K562 (cell line): ENCODE measurements at regions not wholly inside any gene's neighbourhood (a gene's known extent, or its start where the extent isn't known, plus 50 kb on each side); places are given as distances from the start of the nearest gene placed in this dataset.

Experiments used
- ATAC-seq: fragments of 200-7000 bp; cut with Tn5 transposase; 3 replicates; pipeline ENCODE4 v1.9.1; 2020; ENCODE audit warnings: moderate library complexity
- BruUV-seq: library from RNA; stranded (reverse); fragments of 400-500 nt; replicated peaks from 2 replicates; lab custom pipeline; 2021; lab: Mats Ljungman, UMichigan
- CTCF ChIA-PET: fragments of 300-600 bp; formaldehyde crosslinking; extraction: SDS; loops from one replicate; lab custom pipeline; 2021; ENCODE audit warnings: low intra/inter-chr PET ratio; lab: Yijun Ruan, JAX
- POLR2A ChIA-PET: fragments of 300-600, 350-650 bp; sonication (Branson Sonifier 250); formaldehyde crosslinking; extraction: SDS; loops from one replicate; lab custom pipeline; 2021; ENCODE audit warnings: antibody characterized with exemption, inconsistent platforms; lab: Yijun Ruan, JAX
- DNase-seq, 4 experiments: peaks; one replicate each; pipeline versions ENCODE4 v3.0.0 to v3.0.0-alpha.2; 2011 to 2018; ENCODE audit warnings: low spot score in 3 of 4, mixed read lengths in 3 of 4; ENCODE audit errors: extremely low read depth in 1 of 4
- FAIRE-seq: peaks from 2 replicates; lab custom pipeline; 2011; peaks lifted over from hg19 to GRCh38; lab: Jason Lieb, UNC
- H2AFZ ChIP-seq: 2 replicates; pipeline ENCODE4 v1.6.0; 2011; ENCODE audit warnings: low read depth, low read length, control low read depth, inconsistent platforms
- H3K27ac ChIP-seq: fragments of 200-600 bp; 3 replicates; pipeline ENCODE4 v1.8.0; 2011; ENCODE audit warnings: low read depth, mild to moderate bottlenecking, control low read depth, inconsistent platforms, low read length, moderate library complexity, mixed read lengths; ENCODE audit errors: extremely low read depth
- H3K27me3 ChIP-seq, 2 experiments: fragments of 300-600 bp in 1 of 2; 2 replicates in 1 of 2; 3 replicates in 1 of 2; pipeline versions ENCODE4 v1.6.0 to v1.8.0; 2011; ENCODE audit warnings: inconsistent platforms in 2 of 2, low read length in 2 of 2, mild to moderate bottlenecking in 1 of 2, mixed read lengths in 1 of 2, moderate library complexity in 1 of 2; ENCODE audit not compliant: control insufficient read depth in 2 of 2, insufficient read depth in 2 of 2
- H3K36me3 ChIP-seq: fragments of 300-600 bp; 3 replicates; pipeline ENCODE4 v1.8.0; 2011; ENCODE audit warnings: mild to moderate bottlenecking, low read length, inconsistent platforms; ENCODE audit not compliant: control insufficient read depth, insufficient read depth
- H3K4me1 ChIP-seq, 2 experiments: fragments of 200-600 bp in 1 of 2; replicated peaks in 1 of 2; 2 replicates in 1 of 2; 3 replicates in 1 of 2; pipeline versions ENCODE4 v1.5.1 to v1.8.0; 2011; ENCODE audit warnings: inconsistent platforms in 2 of 2, low read length in 2 of 2, mild to moderate bottlenecking in 1 of 2, mixed read lengths in 1 of 2, moderate library complexity in 1 of 2; ENCODE audit not compliant: control insufficient read depth in 2 of 2, insufficient read depth in 2 of 2
- H3K4me2 ChIP-seq: 2 replicates; pipeline ENCODE4 v1.6.1; 2011; ENCODE audit warnings: low read length, control low read depth, inconsistent platforms, mixed read lengths; ENCODE audit not compliant: insufficient read depth
- H3K4me3 ChIP-seq: fragments of 200-600 bp; sonication (generic), shearing (Covaris generic); 2 replicates; pipeline ENCODE4 v1.5.1; 2016; ENCODE audit warnings: control low read depth, inconsistent platforms
- H3K79me2 ChIP-seq: fragments of 200-600 bp; 3 replicates; pipeline ENCODE4 v1.8.0; 2011; ENCODE audit warnings: low read length, inconsistent platforms; ENCODE audit not compliant: control insufficient read depth, insufficient read depth
- H3K9ac ChIP-seq, 2 experiments: 2 replicates each; pipeline versions ENCODE4 v1.6.0 to v1.6.1; 2011; ENCODE audit warnings: low read depth in 2 of 2, low read length in 2 of 2, control low read depth in 1 of 2, inconsistent platforms in 1 of 2, mild to moderate bottlenecking in 1 of 2, mixed read lengths in 1 of 2; ENCODE audit not compliant: insufficient read depth in 1 of 2
- H3K9me1 ChIP-seq: one replicate; pipeline ENCODE4 v1.6.0; 2011; ENCODE audit warnings: inconsistent platforms, mild to moderate bottlenecking, low read length, moderate library complexity; ENCODE audit not compliant: control insufficient read depth, insufficient read depth
- H3K9me3 ChIP-seq: replicated peaks from 2 replicates; pipeline ENCODE4 v1.5.1; 2011; ENCODE audit warnings: low read depth, low read length, inconsistent platforms; ENCODE audit not compliant: control insufficient read depth, insufficient read depth
- H4K20me1 ChIP-seq: replicated peaks from 2 replicates; pipeline ENCODE4 v1.6.1; 2011; ENCODE audit warnings: low read length, inconsistent platforms, mixed read lengths; ENCODE audit not compliant: control insufficient read depth, insufficient read depth
- BRD9 ChIP-seq: fragments of 450-650 bp; IDR thresholded peaks from 2 replicates; pipeline ENCODE4 v1.6.1; 2018; ENCODE audit warnings: low read depth; ENCODE audit not compliant: partially characterized antibody
- DPF2 ChIP-seq: fragments of 450-650 bp; IDR thresholded peaks from 2 replicates; pipeline ENCODE4 v1.6.1; 2016
- EHMT2 ChIP-seq: fragments of 450-650 bp; IDR thresholded peaks from 2 replicates; pipeline ENCODE4 v1.6.1; 2018; ENCODE audit warnings: antibody characterized with exemption
- FOXK1 ChIP-seq: sonication (generic); formaldehyde crosslinking; IDR thresholded peaks from 2 replicates; pipeline ENCODE4 v1.8.0; 2022; ENCODE audit warnings: missing genetic modification reagents, mild to moderate bottlenecking, borderline replicate concordance
- FOXP1 ChIP-seq: sonication (generic); formaldehyde crosslinking; IDR thresholded peaks from 2 replicates; pipeline ENCODE4 v1.8.0; 2022; ENCODE audit warnings: mild to moderate bottlenecking, missing genetic modification reagents
- GTF2F1 ChIP-seq: IDR thresholded peaks from 2 replicates; pipeline ENCODE4 v1.6.1; 2011; ENCODE audit warnings: low read depth, low read length, improper control_type of control experiment
- NEUROD1 ChIP-seq: fragments of 150-350 bp; IDR thresholded peaks from 2 replicates; pipeline ENCODE4 v1.6.1; 2014; ENCODE audit warnings: borderline replicate concordance, low read length, low read depth; ENCODE audit not compliant: partially characterized antibody
- PATZ1 ChIP-seq: fragments of 250-450 bp; sonication (Bioruptor Pico); IDR thresholded peaks from 2 replicates; pipeline ENCODE4 v1.5.0; 2020; ENCODE audit warnings: mild to moderate bottlenecking, borderline replicate concordance
- RBM14 ChIP-seq: fragments of 200-400 bp; formaldehyde crosslinking; IDR thresholded peaks from 2 replicates; pipeline ENCODE4 v1.6.1; 2018; ENCODE audit warnings: low read depth, mild to moderate bottlenecking, low read length, moderate library complexity, borderline replicate concordance; ENCODE audit not compliant: insufficient read depth
- RCOR1 ChIP-seq, 2 experiments: IDR thresholded peaks; 2 replicates each; pipeline ENCODE4 v1.6.1; 2012; ENCODE audit warnings: low read depth in 2 of 2, low read length in 2 of 2, borderline replicate concordance in 1 of 2, improper control_type of control experiment in 1 of 2
- SP2 ChIP-seq: IDR thresholded peaks from 2 replicates; pipeline ENCODE4 v1.6.1; 2011; ENCODE audit warnings: mild to moderate bottlenecking, low read depth, low read length, moderate library complexity; ENCODE audit not compliant: poor library complexity, severe bottlenecking; ENCODE audit errors: extremely low read depth
- TAF15 ChIP-seq: fragments of 200-400 bp; formaldehyde crosslinking; IDR thresholded peaks from 2 replicates; pipeline ENCODE4 v1.6.1; 2017; ENCODE audit warnings: mild to moderate bottlenecking, low read depth, low read length, moderate library complexity
- XRCC4 ChIP-seq: IDR thresholded peaks from one replicate; pipeline ENCODE4 v1.6.1; 2011; ENCODE audit not compliant: insufficient read depth, insufficient read length; ENCODE audit errors: extremely low read depth
- ZSCAN32 ChIP-seq: fragments of 450-650 bp; formaldehyde crosslinking; IDR thresholded peaks from 2 replicates; pipeline ENCODE4 v1.4.0; 2020; ENCODE audit warnings: mild to moderate bottlenecking, moderate library complexity
- WGBS: fragments of 100-300 bp; shearing (Covaris generic); methylation state at CpG from one replicate; pipeline ENCODE4 v1.1.6; 2016; ENCODE audit warnings: low coverage, mixed read lengths; ENCODE audit not compliant: insufficient coverage; ENCODE audit errors: missing lambda C conversion rate; 5-methylcytosine and 5-hydroxymethylcytosine counted together
- in situ Hi-C: fragments of 300-500 bp; cut with MboI; formaldehyde crosslinking; loops from 4 replicates; pipeline ENCODE4 v1.15.0; 2018; ENCODE audit warnings: inconsistent platforms, mixed read lengths
- intact Hi-C: fragments of 100-400 bp; cut with micrococcal nuclease; formaldehyde crosslinking; loops from 2 replicates; pipeline ENCODE4 v1.14.2; 2022
- TF ChIP-seq, protein P1 (sequence below), 3 experiments: IDR thresholded peaks in 2 of 3; conservative IDR thresholded peaks in 1 of 3; 2 replicates each; pipeline ENCODE4 v1.5.1; 2011 to 2012; ENCODE audit warnings: low read length in 3 of 3, mild to moderate bottlenecking in 3 of 3, control low read depth in 2 of 3, improper control_type of control experiment in 1 of 3, inconsistent platforms in 1 of 3, low read depth in 1 of 3, mixed read lengths in 1 of 3, moderate library complexity in 1 of 3; ENCODE audit not compliant: insufficient read depth in 2 of 3
- TF ChIP-seq, protein P2 (sequence below), 2 experiments: fragments of 450-650 bp; IDR thresholded peaks; 2 replicates each; pipeline ENCODE4 v1.6.1; 2018; ENCODE audit warnings: mild to moderate bottlenecking in 2 of 2, low read depth in 1 of 2; ENCODE audit not compliant: partially characterized antibody in 2 of 2

GRCh38 chr4:179200681-179201080 lies 1758.4 kb upstream of the AGA start:
- intact Hi-C loops (no loop called here), in situ Hi-C loops (no loop called here)
- no peak for FAIRE-seq
- H3K36me3 ChIP-seq = no peaks in the 10 kb centered on the region
- H4K20me1 ChIP-seq = no peaks in the 10 kb centered on the region
- H3K9me3 ChIP-seq = no peaks in the 10 kb centered on the region; the same call in 1 of the 2 replicates
- no peak overlapping the region for H3K27ac ChIP-seq
- POLR2A ChIA-PET = no interaction called here
- no peaks in the 10 kb centered on the region for H3K79me2 ChIP-seq
- H3K9ac ChIP-seq = no peak overlapping the region
- no peaks in the 10 kb centered on the region for H3K4me1 ChIP-seq
- no peak for DNase-seq
- CTCF ChIA-PET = no interaction called here
- no peak overlapping the region for H3K4me3 ChIP-seq
- no TSS peak for BruUV-seq
- no peak overlapping the region for H2AFZ ChIP-seq
- 0% methylated on average over 7 of the region's 7 CpGs for WGBS
- H3K27me3 ChIP-seq = no peaks in the 10 kb centered on the region
- no peak for ATAC-seq
- H3K9me1 ChIP-seq = no peaks in the 10 kb centered on the region
- no peak overlapping the region for H3K4me2 ChIP-seq
- TF ChIP-seq DPF2 (no peak), XRCC4 (no peak), NEUROD1 (no peak), FOXP1 (CRISPR knock-in tag) (no peak), EHMT2 (no peak), PATZ1 (CRISPR knock-in tag) (no peak), TAF15 (no peak), ZSCAN32 (no peak), FOXK1 (no peak), RBM14 (no peak), GTF2F1 (no peak), RCOR1 (IDR thresholded peaks at IDR 0.05; ENCODE audit: borderline replicate concordance in 1 of 2, low read depth in 2 of 2, low read length in 2 of 2) (no peak), BRD9 (no peak), SP2 (no peak)
- TF ChIP-seq, protein P1, sequence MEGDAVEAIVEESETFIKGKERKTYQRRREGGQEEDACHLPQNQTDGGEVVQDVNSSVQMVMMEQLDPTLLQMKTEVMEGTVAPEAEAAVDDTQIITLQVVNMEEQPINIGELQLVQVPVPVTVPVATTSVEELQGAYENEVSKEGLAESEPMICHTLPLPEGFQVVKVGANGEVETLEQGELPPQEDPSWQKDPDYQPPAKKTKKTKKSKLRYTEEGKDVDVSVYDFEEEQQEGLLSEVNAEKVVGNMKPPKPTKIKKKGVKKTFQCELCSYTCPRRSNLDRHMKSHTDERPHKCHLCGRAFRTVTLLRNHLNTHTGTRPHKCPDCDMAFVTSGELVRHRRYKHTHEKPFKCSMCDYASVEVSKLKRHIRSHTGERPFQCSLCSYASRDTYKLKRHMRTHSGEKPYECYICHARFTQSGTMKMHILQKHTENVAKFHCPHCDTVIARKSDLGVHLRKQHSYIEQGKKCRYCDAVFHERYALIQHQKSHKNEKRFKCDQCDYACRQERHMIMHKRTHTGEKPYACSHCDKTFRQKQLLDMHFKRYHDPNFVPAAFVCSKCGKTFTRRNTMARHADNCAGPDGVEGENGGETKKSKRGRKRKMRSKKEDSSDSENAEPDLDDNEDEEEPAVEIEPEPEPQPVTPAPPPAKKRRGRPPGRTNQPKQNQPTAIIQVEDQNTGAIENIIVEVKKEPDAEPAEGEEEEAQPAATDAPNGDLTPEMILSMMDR (IDR thresholded peaks at IDR 0.05 in 2 of 3, conservative IDR thresholded peaks at IDR 0.05 in 1 of 3; ENCODE audit: insufficient read depth in 2 of 3, low read depth in 1 of 3, low read length in 3 of 3) = no peak
- TF ChIP-seq, protein P2, sequence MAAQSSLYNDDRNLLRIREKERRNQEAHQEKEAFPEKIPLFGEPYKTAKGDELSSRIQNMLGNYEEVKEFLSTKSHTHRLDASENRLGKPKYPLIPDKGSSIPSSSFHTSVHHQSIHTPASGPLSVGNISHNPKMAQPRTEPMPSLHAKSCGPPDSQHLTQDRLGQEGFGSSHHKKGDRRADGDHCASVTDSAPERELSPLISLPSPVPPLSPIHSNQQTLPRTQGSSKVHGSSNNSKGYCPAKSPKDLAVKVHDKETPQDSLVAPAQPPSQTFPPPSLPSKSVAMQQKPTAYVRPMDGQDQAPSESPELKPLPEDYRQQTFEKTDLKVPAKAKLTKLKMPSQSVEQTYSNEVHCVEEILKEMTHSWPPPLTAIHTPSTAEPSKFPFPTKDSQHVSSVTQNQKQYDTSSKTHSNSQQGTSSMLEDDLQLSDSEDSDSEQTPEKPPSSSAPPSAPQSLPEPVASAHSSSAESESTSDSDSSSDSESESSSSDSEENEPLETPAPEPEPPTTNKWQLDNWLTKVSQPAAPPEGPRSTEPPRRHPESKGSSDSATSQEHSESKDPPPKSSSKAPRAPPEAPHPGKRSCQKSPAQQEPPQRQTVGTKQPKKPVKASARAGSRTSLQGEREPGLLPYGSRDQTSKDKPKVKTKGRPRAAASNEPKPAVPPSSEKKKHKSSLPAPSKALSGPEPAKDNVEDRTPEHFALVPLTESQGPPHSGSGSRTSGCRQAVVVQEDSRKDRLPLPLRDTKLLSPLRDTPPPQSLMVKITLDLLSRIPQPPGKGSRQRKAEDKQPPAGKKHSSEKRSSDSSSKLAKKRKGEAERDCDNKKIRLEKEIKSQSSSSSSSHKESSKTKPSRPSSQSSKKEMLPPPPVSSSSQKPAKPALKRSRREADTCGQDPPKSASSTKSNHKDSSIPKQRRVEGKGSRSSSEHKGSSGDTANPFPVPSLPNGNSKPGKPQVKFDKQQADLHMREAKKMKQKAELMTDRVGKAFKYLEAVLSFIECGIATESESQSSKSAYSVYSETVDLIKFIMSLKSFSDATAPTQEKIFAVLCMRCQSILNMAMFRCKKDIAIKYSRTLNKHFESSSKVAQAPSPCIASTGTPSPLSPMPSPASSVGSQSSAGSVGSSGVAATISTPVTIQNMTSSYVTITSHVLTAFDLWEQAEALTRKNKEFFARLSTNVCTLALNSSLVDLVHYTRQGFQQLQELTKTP (IDR thresholded peaks at IDR 0.05; ENCODE audit: low read depth in 1 of 2, partially characterized antibody in 2 of 2) = no peak
